OCI-LY7 (cell line): ENCODE measurements at regions not wholly inside any gene's neighbourhood (a gene's known extent, or its start where the extent isn't known, plus 50 kb on each side); places are given as distances from the start of the nearest gene placed in this dataset.
"Not testable (repeated sequence)": the region's sequence is repeated elsewhere in the genome, so short reads cannot be mapped to it uniquely, and the experiment has no call there.

ENCODE experiments used
- BruUV-seq: library from RNA; stranded (reverse); fragments of 400-500 nt; replicated peaks from 2 replicates; lab custom pipeline; 2021; lab: Mats Ljungman, UMichigan
- CTCF ChIA-PET: fragments of 300-600 bp; sonication (Branson Sonifier 250); formaldehyde crosslinking; loops from one replicate; lab custom pipeline; 2022; ENCODE audit warnings: antibody characterized with exemption; ENCODE audit not compliant: unreplicated experiment; lab: Charles Lee
- POLR2A ChIA-PET: fragments of 300-600 bp; sonication (Branson Sonifier 250); formaldehyde crosslinking; loops from one replicate; lab custom pipeline; 2022; ENCODE audit warnings: antibody characterized with exemption; lab: Charles Lee
- DNase-seq: peaks from one replicate; pipeline ENCODE4 v3.0.0-alpha.2; 2015; ENCODE audit warnings: low spot score
- H2AFZ ChIP-seq: fragments of 200-600 bp; sonication (generic), shearing (Covaris generic); 2 replicates; pipeline ENCODE4 v1.6.1; 2014; ENCODE audit warnings: mild to moderate bottlenecking, antibody characterized with exemption, low read length, moderate library complexity
- H3K27ac ChIP-seq: fragments of 200-600 bp; sonication (generic); 2 replicates; pipeline ENCODE4 v1.5.1; 2014; ENCODE audit warnings: mixed run types, low read depth, mild to moderate bottlenecking, moderate library complexity, low read length, inconsistent platforms; ENCODE audit not compliant: poor library complexity, severe bottlenecking
- H3K36me3 ChIP-seq: fragments of 200-600 bp; sonication (generic); 2 replicates; pipeline ENCODE4 v1.6.1; 2014; ENCODE audit warnings: mild to moderate bottlenecking, antibody characterized with exemption, low read length, moderate library complexity, mixed read lengths; ENCODE audit not compliant: insufficient read depth
- H3K4me1 ChIP-seq: fragments of 200-600 bp; sonication (generic); 2 replicates; pipeline ENCODE4 v1.5.1; 2014; ENCODE audit warnings: mild to moderate bottlenecking, low read length; ENCODE audit not compliant: insufficient read depth, poor library complexity, severe bottlenecking
- H3K4me2 ChIP-seq: fragments of 200-600 bp; sonication (generic); 2 replicates; pipeline ENCODE4 v1.6.1; 2014; ENCODE audit warnings: mild to moderate bottlenecking, low read length
- H3K4me3 ChIP-seq: fragments of 200-600 bp; sonication (generic); 2 replicates; pipeline ENCODE4 v1.5.1; 2014; ENCODE audit warnings: mild to moderate bottlenecking, low read depth, low read length; ENCODE audit not compliant: poor library complexity, severe bottlenecking
- H3K79me2 ChIP-seq: fragments of 200-600 bp; sonication (generic); 2 replicates; pipeline ENCODE4 v1.6.1; 2016; ENCODE audit warnings: low read depth, mild to moderate bottlenecking, low read length, moderate library complexity, mixed read lengths; ENCODE audit not compliant: insufficient read depth
- H3K9me2 ChIP-seq: fragments of 200-600 bp; sonication (generic); 2 replicates; pipeline ENCODE4 v1.6.1; 2016; ENCODE audit warnings: mild to moderate bottlenecking, low read length, mixed read lengths; ENCODE audit not compliant: insufficient read depth
- H3K9me3 ChIP-seq: fragments of 200-600 bp; sonication (generic); 2 replicates; pipeline ENCODE4 v1.6.1; 2014; ENCODE audit warnings: mild to moderate bottlenecking, mixed run types, low read length, mixed read lengths
- H4K20me1 ChIP-seq: fragments of 200-600 bp; sonication (generic); 2 replicates; pipeline ENCODE4 v1.6.1; 2014; ENCODE audit warnings: mild to moderate bottlenecking, antibody characterized with exemption, low read length, moderate library complexity, mixed read lengths; ENCODE audit not compliant: insufficient read depth
- EZH2phosphoT487 ChIP-seq: fragments of 200-600 bp; sonication (generic); IDR thresholded peaks from 2 replicates; pipeline ENCODE4 v1.6.1; 2018; ENCODE audit warnings: low read depth, borderline replicate concordance, mild to moderate bottlenecking, mixed run types, antibody characterized with exemption, low read length, moderate library complexity, mixed read lengths
- intact Hi-C: fragments of 100-400 bp; cut with micrococcal nuclease; formaldehyde crosslinking; loops from one replicate; pipeline ENCODE4 v1.10.0; 2022; ENCODE audit not compliant: unreplicated experiment
- TF ChIP-seq, protein P1 (sequence below): fragments of 200-600 bp; sonication (generic); conservative IDR thresholded peaks from 2 replicates; pipeline ENCODE4 v1.5.1; 2014; ENCODE audit warnings: mild to moderate bottlenecking, antibody characterized with exemption, low read length, moderate library complexity, mixed read lengths

- Histone ChIP-seq H3K27ac (no peak overlapping the region), H3K36me3 (no peaks in the 10 kb centered on the region), H3K4me3 (no peak overlapping the region), H4K20me1 (no peaks in the 10 kb centered on the region), H3K79me2 (no peaks in the 10 kb centered on the region), H2AFZ (no peak overlapping the region), H3K4me1 (peaks cover 12% of the 10 kb centered on the region), H3K9me3 (no peaks in the 10 kb centered on the region), H3K9me2 (no peaks in the 10 kb centered on the region), H3K4me2 (no peak overlapping the region)
- DNase-seq, result no peak
- intact Hi-C loops, result no loop called here
- BruUV-seq, result no TSS peak
- POLR2A ChIA-PET, result no interaction called here
- CTCF ChIA-PET, result no interaction called here
- TF ChIP-seq, protein P1, sequence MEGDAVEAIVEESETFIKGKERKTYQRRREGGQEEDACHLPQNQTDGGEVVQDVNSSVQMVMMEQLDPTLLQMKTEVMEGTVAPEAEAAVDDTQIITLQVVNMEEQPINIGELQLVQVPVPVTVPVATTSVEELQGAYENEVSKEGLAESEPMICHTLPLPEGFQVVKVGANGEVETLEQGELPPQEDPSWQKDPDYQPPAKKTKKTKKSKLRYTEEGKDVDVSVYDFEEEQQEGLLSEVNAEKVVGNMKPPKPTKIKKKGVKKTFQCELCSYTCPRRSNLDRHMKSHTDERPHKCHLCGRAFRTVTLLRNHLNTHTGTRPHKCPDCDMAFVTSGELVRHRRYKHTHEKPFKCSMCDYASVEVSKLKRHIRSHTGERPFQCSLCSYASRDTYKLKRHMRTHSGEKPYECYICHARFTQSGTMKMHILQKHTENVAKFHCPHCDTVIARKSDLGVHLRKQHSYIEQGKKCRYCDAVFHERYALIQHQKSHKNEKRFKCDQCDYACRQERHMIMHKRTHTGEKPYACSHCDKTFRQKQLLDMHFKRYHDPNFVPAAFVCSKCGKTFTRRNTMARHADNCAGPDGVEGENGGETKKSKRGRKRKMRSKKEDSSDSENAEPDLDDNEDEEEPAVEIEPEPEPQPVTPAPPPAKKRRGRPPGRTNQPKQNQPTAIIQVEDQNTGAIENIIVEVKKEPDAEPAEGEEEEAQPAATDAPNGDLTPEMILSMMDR, result no peak
- no peak for TF ChIP-seq EZH2phosphoT487
Measured at GRCh38 chr2:128595763-128596395, 277.2 kb upstream of the HS6ST1 start.

GRCh38 chr2:128596396-128597120 lies 277.9 kb upstream of the HS6ST1 start:
- BruUV-seq, result no TSS peak
- H3K4me1 ChIP-seq, result peaks cover 12% of the 10 kb centered on the region
- no peak for TF ChIP-seq EZH2phosphoT487
- intact Hi-C loops, result no loop called here
- no peaks in the 10 kb centered on the region for H3K36me3 ChIP-seq
- H3K9me2 ChIP-seq, result no peaks in the 10 kb centered on the region
- no peak overlapping the region for H3K4me2 ChIP-seq
- ChIA-PET POLR2A (no interaction called here), CTCF (no interaction called here)
- H2AFZ ChIP-seq, result no peak overlapping the region
- DNase-seq, result no peak
- no peak overlapping the region for H3K4me3 ChIP-seq
- no peak overlapping the region for H3K27ac ChIP-seq
- no peaks in the 10 kb centered on the region for H4K20me1 ChIP-seq
- H3K9me3 ChIP-seq, result no peaks in the 10 kb centered on the region
- H3K79me2 ChIP-seq, result no peaks in the 10 kb centered on the region

DNA sequence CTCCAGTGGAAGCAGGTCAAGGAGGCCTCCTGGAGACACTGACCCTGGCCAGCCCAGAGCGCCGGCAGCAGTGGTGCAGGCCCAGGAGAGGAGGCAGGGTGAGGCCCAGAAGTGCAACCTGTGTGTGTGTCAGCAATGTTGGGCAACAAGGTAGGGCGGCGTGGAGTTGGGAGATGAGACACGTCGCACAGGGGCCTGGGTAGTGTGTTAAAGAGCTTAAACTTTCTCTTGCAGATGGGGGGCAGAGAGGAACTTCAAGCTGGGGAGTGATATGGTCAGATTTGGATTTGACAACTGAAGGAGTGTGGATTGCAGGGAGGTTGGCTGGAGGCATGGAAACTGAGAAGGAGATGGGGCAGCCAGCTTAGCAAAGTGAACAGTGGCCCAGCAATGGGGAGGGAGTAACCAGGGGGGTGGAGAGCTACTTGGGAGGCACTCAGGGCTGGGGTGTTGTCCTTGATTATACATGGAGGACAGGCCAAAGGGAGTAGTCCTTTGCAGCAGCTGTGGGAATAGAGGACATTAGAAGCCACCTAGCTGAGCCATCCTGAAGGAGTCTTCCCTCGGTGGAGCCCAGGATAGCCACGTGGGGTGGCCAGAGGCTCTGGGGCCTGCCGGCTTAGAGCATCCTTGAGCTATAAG lies 278.6 kb upstream of the HS6ST1 start:
- no peak for DNase-seq
- no peaks in the 10 kb centered on the region for H3K36me3 ChIP-seq
- POLR2A ChIA-PET, result no interaction called here
- H4K20me1 ChIP-seq, result no peaks in the 10 kb centered on the region
- H3K9me3 ChIP-seq, result no peaks in the 10 kb centered on the region
- H2AFZ ChIP-seq, result no peak overlapping the region
- intact Hi-C loops, result no loop called here
- no peaks in the 10 kb centered on the region for H3K79me2 ChIP-seq
- H3K4me3 ChIP-seq, result no peak overlapping the region
- H3K4me1 ChIP-seq, result peaks cover 12% of the 10 kb centered on the region
- peak overlapping the region; percentile 47 for H3K4me2 ChIP-seq
- no peaks in the 10 kb centered on the region for H3K9me2 ChIP-seq
- BruUV-seq, result no TSS peak
- CTCF ChIA-PET, result no interaction called here
- TF ChIP-seq EZH2phosphoT487, result no peak
- TF ChIP-seq, protein P1, result no peak
- H3K27ac ChIP-seq, result no peak overlapping the region

DNA sequence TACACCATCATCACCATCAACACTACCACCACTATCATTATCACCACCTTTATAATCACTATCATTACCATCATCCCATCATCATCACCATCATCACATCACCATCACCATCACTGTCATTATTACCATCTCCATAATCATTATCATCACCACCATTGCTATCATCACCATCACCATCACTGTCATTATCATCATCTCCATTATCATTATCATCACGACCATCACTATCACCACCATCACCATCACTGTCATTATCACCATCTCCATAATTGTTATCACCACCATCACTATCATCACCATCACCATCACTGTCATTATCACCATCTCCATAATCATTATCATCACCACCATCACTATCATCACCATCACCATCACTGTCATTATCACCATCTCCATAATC lies 279.6 kb upstream of the HS6ST1 start:
- H3K4me3 ChIP-seq, H3K36me3 ChIP-seq, H3K9me3 ChIP-seq, CTCF ChIA-PET, H2AFZ ChIP-seq, H3K9me2 ChIP-seq, DNase-seq, H3K27ac ChIP-seq, intact Hi-C loops, POLR2A ChIA-PET, H3K79me2 ChIP-seq, BruUV-seq, H4K20me1 ChIP-seq: not testable (repeated sequence)
- peaks cover 12% of the 10 kb centered on the region for H3K4me1 ChIP-seq
- peak overlapping the region; percentile 47 for H3K4me2 ChIP-seq
